Calu3 (cell line): ENCODE measurements at regions not wholly inside any gene's neighbourhood (a gene's known extent, or its start where the extent isn't known, plus 50 kb on each side); places are given as distances from the start of the nearest gene placed in this dataset.

Experiments used
- BruUV-seq: library from RNA; stranded (reverse); fragments of 400-500 nt; replicated peaks from 2 replicates; lab custom pipeline; 2021; lab: Mats Ljungman, UMichigan
- CTCF ChIA-PET: fragments of 300-600 bp; sonication (Branson Sonifier 250); formaldehyde crosslinking; loops from one replicate; lab custom pipeline; 2022; ENCODE audit warnings: antibody characterized with exemption; lab: Charles Lee
- DNase-seq: peaks from one replicate; pipeline ENCODE4 v3.0.0; 2022
- H3K27ac Mint-ChIP-seq: one replicate; pipeline ENCODE4 v1.8.0; 2022; ENCODE audit warnings: mixed read lengths; ENCODE audit not compliant: unreplicated experiment
- H3K27me3 Mint-ChIP-seq: one replicate; pipeline ENCODE4 v1.8.0; 2022; ENCODE audit warnings: mixed read lengths; ENCODE audit not compliant: unreplicated experiment
- H3K36me3 Mint-ChIP-seq: one replicate; pipeline ENCODE4 v1.8.0; 2022; ENCODE audit warnings: mild to moderate bottlenecking, moderate library complexity, mixed read lengths; ENCODE audit not compliant: insufficient read depth, unreplicated experiment
- H3K4me1 Mint-ChIP-seq: one replicate; pipeline ENCODE4 v1.8.0; 2022; ENCODE audit warnings: mild to moderate bottlenecking, low read depth, mixed read lengths; ENCODE audit not compliant: unreplicated experiment
- H3K4me3 Mint-ChIP-seq: one replicate; pipeline ENCODE4 v1.8.0; 2022; ENCODE audit warnings: mild to moderate bottlenecking, low read depth, moderate library complexity, mixed read lengths; ENCODE audit not compliant: unreplicated experiment
- H3K9me3 Mint-ChIP-seq: one replicate; pipeline ENCODE4 v1.8.0; 2022; ENCODE audit warnings: low read depth, mixed read lengths; ENCODE audit not compliant: unreplicated experiment
- CTCF ChIP-seq: fragments of 200-600 bp; IDR thresholded peaks from one replicate; pipeline ENCODE4 v1.8.0; 2022; ENCODE audit warnings: antibody characterized with exemption; ENCODE audit not compliant: unreplicated experiment
- intact Hi-C: fragments of 100-400 bp; cut with micrococcal nuclease; formaldehyde crosslinking; loops from one replicate; pipeline ENCODE4 v1.10.0; 2022; ENCODE audit not compliant: unreplicated experiment

- no peaks in the 10 kb centered on the region for H3K36me3 Mint-ChIP-seq
- DNase-seq, result no peak
- no TSS peak for BruUV-seq
- CTCF ChIA-PET, result no interaction called here
- no peak for TF ChIP-seq CTCF
- no peak overlapping the region for H3K27ac Mint-ChIP-seq
- peaks cover 66% of the 10 kb centered on the region for H3K27me3 Mint-ChIP-seq
- H3K4me3 Mint-ChIP-seq, result no peak overlapping the region
- H3K9me3 Mint-ChIP-seq, result no peaks in the 10 kb centered on the region
- H3K4me1 Mint-ChIP-seq, result no peaks in the 10 kb centered on the region
- intact Hi-C loops, result no loop called here
These were observed 55.6 kb upstream of the MRGPRX1 start for GRCh38 chr11:18994860-18995259.
